HCT116 (cell line): ENCODE measurements at regions not wholly inside any gene's neighbourhood (a gene's known extent, or its start where the extent isn't known, plus 50 kb on each side); places are given as distances from the start of the nearest gene placed in this dataset.

Source experiments
- EGR1 ChIP-seq: IDR thresholded peaks from 2 replicates; pipeline ENCODE4 v1.6.1; 2012; ENCODE audit warnings: low read depth
- POLR2A ChIP-seq: IDR thresholded peaks from 2 replicates; pipeline ENCODE4 v1.7.0; 2011; ENCODE audit warnings: borderline replicate concordance; ENCODE audit not compliant: insufficient read depth, insufficient read length; ENCODE audit errors: extremely low read depth
- POLR2AphosphoS5 ChIP-seq: IDR thresholded peaks from 2 replicates; pipeline ENCODE4 v1.6.1; 2011; ENCODE audit warnings: mild to moderate bottlenecking, low read depth, low read length, moderate library complexity
- TCF7L2 ChIP-seq: IDR thresholded peaks from 2 replicates; pipeline ENCODE4 v1.7.0; 2011; ENCODE audit warnings: borderline replicate concordance, inconsistent platforms; ENCODE audit not compliant: insufficient read depth, insufficient read length; ENCODE audit errors: extremely low read depth
- YY1 ChIP-seq: IDR thresholded peaks from 2 replicates; pipeline ENCODE4 v1.6.1; 2011; ENCODE audit warnings: low read length, low read depth, moderate library complexity, mild to moderate bottlenecking; ENCODE audit not compliant: insufficient replicate concordance; ENCODE audit errors: extremely low read depth
- ZFX ChIP-seq: fragments of 450-650 bp; IDR thresholded peaks from 2 replicates; pipeline ENCODE4 v1.6.1; 2017
- TF ChIP-seq, protein P1 (sequence below): IDR thresholded peaks from 2 replicates; pipeline ENCODE4 v1.6.1; 2012; ENCODE audit warnings: low read depth
- TF ChIP-seq, protein P2 (sequence below), 3 experiments: fragments of 200-600 bp in 1 of 3; sonication (generic) in 1 of 3; IDR thresholded peaks in 2 of 3; conservative IDR thresholded peaks in 1 of 3; 2 replicates each; pipeline ENCODE4 v1.5.1; 2012 to 2017; ENCODE audit warnings: low read depth in 2 of 3, low read length in 2 of 3, antibody characterized with exemption in 1 of 3, borderline replicate concordance in 1 of 3, control low read depth in 1 of 3, mild to moderate bottlenecking in 1 of 3, mixed read lengths in 1 of 3, mixed run types in 1 of 3, moderate library complexity in 1 of 3; ENCODE audit not compliant: insufficient read depth in 1 of 3
- TF ChIP-seq, protein P3 (sequence below): IDR thresholded peaks from 2 replicates; pipeline ENCODE4 v1.6.1; 2012

DNA sequence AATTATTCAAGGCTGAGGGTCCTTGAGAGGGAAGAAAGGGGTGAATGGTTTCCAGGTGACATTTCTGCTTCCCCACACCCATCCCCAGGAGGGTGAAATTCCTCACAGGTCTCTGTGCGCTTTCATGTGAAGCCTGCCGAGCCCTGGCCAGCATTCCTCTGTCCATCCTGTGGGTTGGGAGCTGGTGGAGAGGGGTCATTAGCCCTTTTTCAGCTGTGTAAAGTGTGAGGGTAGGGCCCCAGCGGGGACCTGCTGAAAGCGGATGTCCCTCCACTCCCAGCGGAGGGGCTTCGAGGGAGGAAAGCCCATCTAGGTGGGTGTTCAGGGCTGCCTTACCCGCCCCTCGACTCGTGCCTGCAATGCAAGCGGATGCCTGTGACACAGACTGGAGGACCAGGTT, 53.3 kb upstream of the DLX4 start:
- TF ChIP-seq, protein P1, sequence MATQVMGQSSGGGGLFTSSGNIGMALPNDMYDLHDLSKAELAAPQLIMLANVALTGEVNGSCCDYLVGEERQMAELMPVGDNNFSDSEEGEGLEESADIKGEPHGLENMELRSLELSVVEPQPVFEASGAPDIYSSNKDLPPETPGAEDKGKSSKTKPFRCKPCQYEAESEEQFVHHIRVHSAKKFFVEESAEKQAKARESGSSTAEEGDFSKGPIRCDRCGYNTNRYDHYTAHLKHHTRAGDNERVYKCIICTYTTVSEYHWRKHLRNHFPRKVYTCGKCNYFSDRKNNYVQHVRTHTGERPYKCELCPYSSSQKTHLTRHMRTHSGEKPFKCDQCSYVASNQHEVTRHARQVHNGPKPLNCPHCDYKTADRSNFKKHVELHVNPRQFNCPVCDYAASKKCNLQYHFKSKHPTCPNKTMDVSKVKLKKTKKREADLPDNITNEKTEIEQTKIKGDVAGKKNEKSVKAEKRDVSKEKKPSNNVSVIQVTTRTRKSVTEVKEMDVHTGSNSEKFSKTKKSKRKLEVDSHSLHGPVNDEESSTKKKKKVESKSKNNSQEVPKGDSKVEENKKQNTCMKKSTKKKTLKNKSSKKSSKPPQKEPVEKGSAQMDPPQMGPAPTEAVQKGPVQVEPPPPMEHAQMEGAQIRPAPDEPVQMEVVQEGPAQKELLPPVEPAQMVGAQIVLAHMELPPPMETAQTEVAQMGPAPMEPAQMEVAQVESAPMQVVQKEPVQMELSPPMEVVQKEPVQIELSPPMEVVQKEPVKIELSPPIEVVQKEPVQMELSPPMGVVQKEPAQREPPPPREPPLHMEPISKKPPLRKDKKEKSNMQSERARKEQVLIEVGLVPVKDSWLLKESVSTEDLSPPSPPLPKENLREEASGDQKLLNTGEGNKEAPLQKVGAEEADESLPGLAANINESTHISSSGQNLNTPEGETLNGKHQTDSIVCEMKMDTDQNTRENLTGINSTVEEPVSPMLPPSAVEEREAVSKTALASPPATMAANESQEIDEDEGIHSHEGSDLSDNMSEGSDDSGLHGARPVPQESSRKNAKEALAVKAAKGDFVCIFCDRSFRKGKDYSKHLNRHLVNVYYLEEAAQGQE: no peak
- TF ChIP-seq, protein P2, sequence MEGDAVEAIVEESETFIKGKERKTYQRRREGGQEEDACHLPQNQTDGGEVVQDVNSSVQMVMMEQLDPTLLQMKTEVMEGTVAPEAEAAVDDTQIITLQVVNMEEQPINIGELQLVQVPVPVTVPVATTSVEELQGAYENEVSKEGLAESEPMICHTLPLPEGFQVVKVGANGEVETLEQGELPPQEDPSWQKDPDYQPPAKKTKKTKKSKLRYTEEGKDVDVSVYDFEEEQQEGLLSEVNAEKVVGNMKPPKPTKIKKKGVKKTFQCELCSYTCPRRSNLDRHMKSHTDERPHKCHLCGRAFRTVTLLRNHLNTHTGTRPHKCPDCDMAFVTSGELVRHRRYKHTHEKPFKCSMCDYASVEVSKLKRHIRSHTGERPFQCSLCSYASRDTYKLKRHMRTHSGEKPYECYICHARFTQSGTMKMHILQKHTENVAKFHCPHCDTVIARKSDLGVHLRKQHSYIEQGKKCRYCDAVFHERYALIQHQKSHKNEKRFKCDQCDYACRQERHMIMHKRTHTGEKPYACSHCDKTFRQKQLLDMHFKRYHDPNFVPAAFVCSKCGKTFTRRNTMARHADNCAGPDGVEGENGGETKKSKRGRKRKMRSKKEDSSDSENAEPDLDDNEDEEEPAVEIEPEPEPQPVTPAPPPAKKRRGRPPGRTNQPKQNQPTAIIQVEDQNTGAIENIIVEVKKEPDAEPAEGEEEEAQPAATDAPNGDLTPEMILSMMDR (IDR thresholded peaks at IDR 0.05 in 2 of 3, conservative IDR thresholded peaks at IDR 0.05 in 1 of 3; ENCODE audit: borderline replicate concordance in 1 of 3, insufficient read depth in 1 of 3, low read depth in 2 of 3, low read length in 2 of 3): no peak
- TF ChIP-seq, protein P3, sequence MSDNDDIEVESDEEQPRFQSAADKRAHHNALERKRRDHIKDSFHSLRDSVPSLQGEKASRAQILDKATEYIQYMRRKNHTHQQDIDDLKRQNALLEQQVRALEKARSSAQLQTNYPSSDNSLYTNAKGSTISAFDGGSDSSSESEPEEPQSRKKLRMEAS: no peak
- TF ChIP-seq EGR1 (no peak), POLR2A (no peak), TCF7L2 (no peak), YY1 (no peak), ZFX (no peak), POLR2AphosphoS5 (no peak)
